Uterus (tissue), 2 donors: ENCODE measurements at regions not wholly inside any gene's neighbourhood (a gene's known extent, or its start where the extent isn't known, plus 50 kb on each side); places are given as distances from the start of the nearest gene placed in this dataset.

Source experiments
- CTCF ChIP-seq, 4 experiments: fragments of 200-600 bp in 2 of 4; fragments of 450-650 bp in 2 of 4; sonication (generic) in 2 of 4; IDR thresholded peaks; one replicate each; pipeline ENCODE4 v1.5.1; 2016 to 2019; ENCODE audit warnings: antibody characterized with exemption in 4 of 4, mild to moderate bottlenecking in 2 of 4, moderate library complexity in 1 of 4
- POLR2A ChIP-seq, 2 donors: fragments of 450-650 bp; IDR thresholded peaks; one replicate each; pipeline ENCODE4 v1.6.1; 2016; ENCODE audit warnings: antibody characterized with exemption in 2 of 2, mild to moderate bottlenecking in 1 of 2, moderate library complexity in 1 of 2

GRCh38 chr9:135356796-135357195, 122.8 kb upstream of the PPP1R26 start:
- TF ChIP-seq POLR2A (IDR thresholded peaks at IDR 0.05): no peak
- no peak for TF ChIP-seq CTCF (IDR thresholded peaks at IDR 0.05)
